Activated naive CD8-positive, alpha-beta T cell treated with anti-CD3 and anti-CD28 coated beads, Interleukin-2, amount 10 ng/mL, durations not matched to agents 7 days and 5 days (primary cell): ENCODE measurements at regions not wholly inside any gene's neighbourhood (a gene's known extent, or its start where the extent isn't known, plus 50 kb on each side); places are given as distances from the start of the nearest gene placed in this dataset.

Experiments
- ATAC-seq: fragments of 150-1000 bp; cut with Tn5 transposase; one replicate; pipeline ENCODE4 v1.10.0; 2021; ENCODE audit warnings: low read depth, moderate library complexity
- POLR2A ChIA-PET: fragments of 350-600 bp; sonication (Branson Sonifier 250); formaldehyde crosslinking; loops from one replicate; lab custom pipeline; 2021; ENCODE audit warnings: antibody characterized with exemption; lab: Charles Lee
- DNase-seq: peaks from one replicate; pipeline ENCODE4 v3.0.0; 2021
- H3K27ac Mint-ChIP-seq: one replicate; pipeline ENCODE4 v1.8.0; 2022; ENCODE audit warnings: mild to moderate bottlenecking, mixed read lengths
- H3K27me3 Mint-ChIP-seq: one replicate; pipeline ENCODE4 v1.8.0; 2022; ENCODE audit warnings: mild to moderate bottlenecking, moderate library complexity, mixed read lengths
- H3K36me3 Mint-ChIP-seq: one replicate; pipeline ENCODE4 v1.8.0; 2021; ENCODE audit warnings: mild to moderate bottlenecking, mixed read lengths
- H3K4me1 Mint-ChIP-seq: one replicate; pipeline ENCODE4 v1.8.0; 2021; ENCODE audit warnings: mixed read lengths
- H3K4me3 Mint-ChIP-seq: one replicate; pipeline ENCODE4 v1.8.0; 2022; ENCODE audit warnings: mild to moderate bottlenecking, moderate library complexity, mixed read lengths
- H3K9me3 Mint-ChIP-seq: one replicate; pipeline ENCODE4 v1.8.0; 2021; ENCODE audit warnings: mixed read lengths

DNA sequence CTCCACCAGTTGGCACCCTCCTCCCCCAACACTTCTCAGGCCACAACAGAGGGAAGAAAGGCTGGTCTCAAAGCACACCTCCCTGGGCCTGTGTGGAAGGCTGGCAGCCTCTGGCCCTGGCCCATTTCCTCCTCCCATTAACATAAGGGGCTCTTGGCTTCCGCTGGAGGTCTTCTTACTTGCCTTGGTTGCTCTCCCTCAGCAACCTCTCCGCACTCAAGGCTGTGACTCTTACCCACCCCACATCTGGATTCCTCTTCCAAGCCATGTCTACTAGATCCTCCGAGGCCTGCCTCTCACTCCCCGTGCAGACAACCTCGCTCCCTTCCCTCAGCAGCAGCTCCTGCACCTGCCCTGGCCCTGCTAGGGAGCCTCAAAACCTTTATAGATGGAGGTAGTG, 76.7 kb upstream of the PRNP start:
- Mint-ChIP-seq H3K27me3 (peaks cover 13% of the 10 kb centered on the region), H3K4me1 (peaks cover 7% of the 10 kb centered on the region), H3K36me3 (no peaks in the 10 kb centered on the region), H3K4me3 (no peak overlapping the region), H3K27ac (no peak overlapping the region), H3K9me3 (no peaks in the 10 kb centered on the region)
- no peak for DNase-seq
- POLR2A ChIA-PET: no interaction called here
- no peak for ATAC-seq

DNA sequence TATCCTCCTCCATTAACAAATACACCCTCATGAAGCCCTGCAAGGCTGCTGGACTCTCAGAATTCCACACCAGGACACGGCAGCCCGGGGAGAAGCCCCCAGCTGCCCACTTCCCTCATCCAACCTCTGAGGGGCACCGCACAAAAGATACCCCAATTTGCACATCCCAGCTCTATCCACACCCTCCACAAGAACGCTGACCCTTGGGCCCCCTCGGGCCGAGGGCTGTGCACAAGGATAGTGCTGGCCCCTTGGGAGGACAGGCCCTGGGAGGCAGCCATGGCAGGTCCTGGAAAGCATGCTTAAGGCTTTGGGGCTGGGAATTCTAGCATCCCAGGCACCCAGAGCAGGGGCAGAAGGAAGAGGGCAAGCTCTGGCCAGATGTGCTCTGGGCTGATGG, 77.4 kb upstream of the PRNP start:
- Mint-ChIP-seq H3K4me1 (peaks cover 3% of the 10 kb centered on the region), H3K36me3 (no peaks in the 10 kb centered on the region)
- no peak for ATAC-seq

DNA sequence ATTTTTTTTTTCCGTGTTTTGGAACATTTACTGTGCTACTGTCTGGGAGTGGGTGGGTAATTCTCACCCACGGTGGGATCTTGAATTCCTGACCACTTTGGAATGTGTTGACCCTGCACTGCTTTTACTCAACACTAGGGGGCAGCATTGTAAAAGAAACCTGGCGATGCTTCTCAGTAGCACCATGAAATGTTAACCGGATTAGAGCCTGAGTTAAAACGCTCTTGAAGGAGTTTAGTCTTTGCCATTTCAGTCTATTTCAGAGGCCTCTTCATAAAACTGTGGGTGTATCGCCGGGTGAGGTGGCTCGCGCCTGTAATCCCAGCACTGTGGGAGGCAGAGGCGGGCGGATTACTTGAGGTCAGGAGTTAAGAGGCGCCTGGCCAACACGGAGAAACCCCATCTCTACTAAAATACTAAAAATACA, 79.0 kb upstream of the PRNP start:
- DNase-seq (no peak), ATAC-seq (peak; percentile 61)
- Mint-ChIP-seq H3K4me3 (no peak overlapping the region), H3K27ac (no peak overlapping the region), H3K9me3 (no peaks in the 10 kb centered on the region), H3K27me3 (peaks cover 11% of the 10 kb centered on the region), H3K4me1 (peaks cover 3% of the 10 kb centered on the region), H3K36me3 (no peaks in the 10 kb centered on the region)
- POLR2A ChIA-PET: no interaction called here

More for the DNA sequence above, 77.4 kb upstream of the PRNP start:
- Mint-ChIP-seq H3K4me3 (no peak overlapping the region), H3K27ac (no peak overlapping the region), H3K9me3 (no peaks in the 10 kb centered on the region), H3K27me3 (peaks cover 13% of the 10 kb centered on the region)
- no peak for DNase-seq
- POLR2A ChIA-PET: no interaction called here

GRCh38 chr20:4606051-4606450, 80.2 kb upstream of the PRNP start:
- Mint-ChIP-seq H3K27me3 (peaks cover 14% of the 10 kb centered on the region), H3K36me3 (no peaks in the 10 kb centered on the region), H3K9me3 (no peaks in the 10 kb centered on the region), H3K27ac (no peak overlapping the region), H3K4me3 (no peak overlapping the region), H3K4me1 (peaks cover 3% of the 10 kb centered on the region)
- POLR2A ChIA-PET: interaction anchor here (0.8 kb wide), 1 partner anchor 120 kb away, joined by 3 read pairs; no protein-coding TSS in a partner anchor
- DNase-seq (no peak), ATAC-seq (no peak)

GRCh38 chr20:4605166-4605565, 81.1 kb upstream of the PRNP start:
- no peak overlapping the region for H3K27ac Mint-ChIP-seq
- no peaks in the 10 kb centered on the region for H3K36me3 Mint-ChIP-seq
- POLR2A ChIA-PET: no interaction called here
- H3K27me3 Mint-ChIP-seq: peaks cover 14% of the 10 kb centered on the region
- peaks cover 3% of the 10 kb centered on the region for H3K4me1 Mint-ChIP-seq
- H3K4me3 Mint-ChIP-seq: no peak overlapping the region
- DNase-seq: no peak
- no peaks in the 10 kb centered on the region for H3K9me3 Mint-ChIP-seq
- no peak for ATAC-seq

- Mint-ChIP-seq H3K27me3 (peaks cover 15% of the 10 kb centered on the region), H3K4me1 (peaks cover 1% of the 10 kb centered on the region), H3K9me3 (no peaks in the 10 kb centered on the region), H3K36me3 (no peaks in the 10 kb centered on the region), H3K27ac (no peak overlapping the region), H3K4me3 (no peak overlapping the region)
- POLR2A ChIA-PET: no interaction called here
- DNase-seq (no peak), ATAC-seq (no peak)
These were observed 81.7 kb upstream of the PRNP start for GRCh38 chr20:4604580-4604979.

GRCh38 chr20:4603724-4604123, 82.5 kb upstream of the PRNP start:
- no peak for DNase-seq
- POLR2A ChIA-PET: no interaction called here
- Mint-ChIP-seq H3K27ac (no peak overlapping the region), H3K4me1 (peaks cover 1% of the 10 kb centered on the region), H3K36me3 (no peaks in the 10 kb centered on the region), H3K27me3 (peaks cover 16% of the 10 kb centered on the region), H3K9me3 (no peaks in the 10 kb centered on the region), H3K4me3 (no peak overlapping the region)
- no peak for ATAC-seq

DNA sequence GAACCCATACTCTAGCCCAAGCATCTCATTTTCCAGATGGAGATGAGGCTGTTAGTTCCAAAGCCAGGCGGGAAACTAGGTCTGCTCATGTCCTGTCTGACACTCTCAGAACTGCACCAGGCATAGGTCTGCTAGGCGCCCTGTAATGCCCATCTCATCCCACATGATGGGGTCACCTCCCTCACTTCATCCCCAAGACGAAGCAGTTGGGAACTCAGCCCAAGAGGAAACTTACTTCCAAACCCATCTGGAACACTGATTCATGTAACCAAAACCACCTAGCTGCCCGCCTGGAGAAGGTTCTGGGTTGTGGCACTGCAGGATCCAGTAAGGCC, 84.0 kb upstream of the PRNP start:
- Mint-ChIP-seq H3K4me1 (peaks cover 1% of the 10 kb centered on the region), H3K27ac (no peak overlapping the region), H3K4me3 (no peak overlapping the region), H3K27me3 (peaks cover 23% of the 10 kb centered on the region), H3K36me3 (no peaks in the 10 kb centered on the region), H3K9me3 (no peaks in the 10 kb centered on the region)
- DNase-seq: no peak
- no peak for ATAC-seq
- POLR2A ChIA-PET: no interaction called here

DNA sequence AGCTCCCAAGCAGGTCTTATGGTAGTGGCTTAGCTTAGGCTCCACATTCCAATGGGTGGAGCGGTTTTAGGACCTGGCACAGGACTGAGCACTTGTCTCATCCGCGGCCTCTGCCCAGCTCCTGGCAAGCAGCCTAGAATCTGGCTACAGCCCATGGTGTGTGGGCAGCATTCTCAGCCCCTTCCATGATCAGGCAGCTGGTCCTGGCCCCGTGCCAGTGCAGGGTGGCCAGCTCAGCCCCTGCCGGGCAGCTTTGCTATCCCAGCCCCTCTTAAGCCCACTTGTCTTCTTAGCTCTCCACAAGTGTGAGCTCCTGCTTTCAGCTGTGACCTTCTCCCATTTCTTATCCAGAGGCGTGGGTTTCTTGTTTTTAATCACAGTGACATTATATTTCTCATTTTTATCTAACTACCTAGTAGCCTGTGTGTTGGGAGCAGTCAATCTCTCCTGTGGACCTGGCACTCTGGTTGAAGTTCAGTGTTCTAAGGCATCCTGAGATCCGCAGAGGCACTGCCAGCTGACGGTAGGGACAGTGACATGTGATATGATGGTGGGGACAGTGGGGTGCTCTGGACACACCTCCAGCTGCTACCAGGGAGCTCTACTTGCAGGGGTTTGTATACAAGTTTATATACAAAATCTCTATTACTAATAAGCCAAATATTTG, 84.5 kb upstream of the PRNP start:
- Mint-ChIP-seq H3K27ac (no peak overlapping the region), H3K4me3 (no peak overlapping the region), H3K4me1 (no peaks in the 10 kb centered on the region), H3K27me3 (peaks cover 24% of the 10 kb centered on the region), H3K36me3 (no peaks in the 10 kb centered on the region), H3K9me3 (no peaks in the 10 kb centered on the region)
- ATAC-seq (no peak), DNase-seq (no peak)
- POLR2A ChIA-PET: no interaction called here

DNA sequence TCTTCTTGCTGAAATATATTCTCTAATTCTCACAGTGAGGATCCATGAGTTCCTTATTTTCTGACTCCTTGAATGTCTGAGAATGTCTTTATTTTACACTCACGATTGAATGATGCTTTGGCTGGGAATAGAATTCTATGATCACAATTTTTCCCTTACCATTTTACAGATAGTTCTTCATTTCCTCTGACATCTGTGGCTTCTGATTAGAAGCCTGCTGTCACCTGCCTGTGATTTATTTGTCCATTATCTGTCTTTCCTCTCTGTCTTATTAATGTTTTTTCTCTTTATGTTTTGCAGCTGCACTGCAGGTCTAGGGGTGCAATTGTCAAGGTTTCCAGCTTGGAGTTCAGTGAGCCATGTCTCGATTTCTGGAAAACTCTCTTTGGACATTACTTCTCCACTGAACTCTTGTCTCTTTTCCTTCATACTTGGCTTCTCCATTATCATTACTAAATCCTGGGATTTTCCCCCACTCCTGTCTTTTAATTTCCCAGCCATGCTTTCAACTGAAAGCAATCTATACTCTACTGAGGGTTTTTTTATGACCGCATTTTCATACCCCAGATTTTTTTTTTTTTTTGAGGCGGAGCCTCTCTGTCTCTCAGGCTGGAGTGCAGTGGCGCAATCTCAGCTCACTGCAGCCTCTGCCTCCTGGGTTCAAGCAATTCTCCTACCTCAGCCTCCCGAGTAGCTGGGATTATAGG, 85.8 kb upstream of the PRNP start:
- POLR2A ChIA-PET: no interaction called here
- no peaks in the 10 kb centered on the region for H3K4me1 Mint-ChIP-seq

GRCh38 chr20:4597215-4597614, 89.0 kb upstream of the PRNP start:
- Mint-ChIP-seq H3K9me3 (no peaks in the 10 kb centered on the region), H3K4me1 (peaks cover 3% of the 10 kb centered on the region), H3K4me3 (no peak overlapping the region), H3K27ac (no peak overlapping the region), H3K36me3 (no peaks in the 10 kb centered on the region), H3K27me3 (peaks cover 31% of the 10 kb centered on the region)
- ATAC-seq: no peak
- no peak for DNase-seq
- POLR2A ChIA-PET: no interaction called here

More for the DNA sequence above, 85.8 kb upstream of the PRNP start:
- no peak overlapping the region for H3K27ac Mint-ChIP-seq
- H3K27me3 Mint-ChIP-seq: peaks cover 28% of the 10 kb centered on the region
- DNase-seq: no peak
- H3K36me3 Mint-ChIP-seq: no peaks in the 10 kb centered on the region
- H3K9me3 Mint-ChIP-seq: no peaks in the 10 kb centered on the region
- H3K4me3 Mint-ChIP-seq: no peak overlapping the region
- no peak for ATAC-seq

GRCh38 chr20:4593149-4593525, 93.1 kb upstream of the PRNP start:
- no peak overlapping the region for H3K27ac Mint-ChIP-seq
- no peaks in the 10 kb centered on the region for H3K9me3 Mint-ChIP-seq
- H3K4me3 Mint-ChIP-seq: peak overlapping the region; percentile 60
- H3K36me3 Mint-ChIP-seq: no peaks in the 10 kb centered on the region
- POLR2A ChIA-PET: no interaction called here
- H3K27me3 Mint-ChIP-seq: peaks cover 31% of the 10 kb centered on the region
- peaks cover 3% of the 10 kb centered on the region for H3K4me1 Mint-ChIP-seq
- no peak for ATAC-seq
- no peak for DNase-seq

DNA sequence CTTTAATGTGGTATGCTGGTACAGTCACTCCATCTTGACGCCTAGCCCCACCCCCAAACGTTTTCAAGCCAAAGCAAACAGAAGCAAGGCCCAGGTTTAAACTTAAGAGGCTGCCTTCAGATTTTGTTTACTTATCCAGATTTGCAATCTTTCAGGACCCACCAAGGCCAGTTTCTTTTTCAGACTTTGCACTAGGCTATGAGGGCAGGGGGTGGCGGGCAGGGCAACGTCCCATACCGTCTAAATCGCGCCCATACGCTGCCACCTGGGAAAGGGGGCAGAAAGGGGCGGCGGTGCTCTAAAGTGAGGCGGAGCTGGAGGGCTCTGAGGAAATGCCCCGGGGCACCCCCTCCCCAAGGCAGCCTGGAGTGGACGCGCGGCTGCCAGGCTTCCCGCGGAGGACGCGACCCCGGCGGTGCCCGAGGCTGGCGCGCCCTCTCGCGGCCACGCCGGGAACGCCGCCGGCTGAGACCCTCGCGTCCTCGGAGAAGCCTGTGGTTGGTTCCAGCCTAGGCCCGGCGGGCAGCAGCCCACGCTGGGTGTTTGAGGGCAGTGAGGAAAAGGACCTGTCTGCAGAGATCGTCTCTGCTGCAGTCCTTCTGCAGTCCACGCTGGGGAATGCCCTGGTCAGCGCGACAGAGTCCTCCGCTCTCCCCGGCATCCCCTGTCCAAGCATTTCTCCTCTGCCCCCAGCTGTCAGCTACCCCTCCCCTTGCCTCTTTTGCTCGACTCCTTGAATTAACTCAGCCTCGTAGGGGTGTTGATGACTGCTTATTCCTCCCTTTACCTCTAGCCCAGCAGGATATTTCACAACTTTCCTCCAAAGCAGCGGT, 93.7 kb upstream of the PRNP start:
- Mint-ChIP-seq H3K9me3 (no peaks in the 10 kb centered on the region), H3K4me1 (peaks cover 3% of the 10 kb centered on the region), H3K27me3 (peaks cover 31% of the 10 kb centered on the region), H3K27ac (no peak overlapping the region), H3K4me3 (peak overlapping the region; percentile 60), H3K36me3 (no peaks in the 10 kb centered on the region)
- DNase-seq (peak; percentile 84), ATAC-seq (peak; percentile 79)
- POLR2A ChIA-PET: no interaction called here

- Mint-ChIP-seq H3K4me3 (peak overlapping the region; percentile 52), H3K4me1 (peaks cover 3% of the 10 kb centered on the region), H3K27ac (no peak overlapping the region), H3K27me3 (peaks cover 26% of the 10 kb centered on the region), H3K9me3 (no peaks in the 10 kb centered on the region), H3K36me3 (no peaks in the 10 kb centered on the region)
- ATAC-seq (no peak), DNase-seq (no peak)
- POLR2A ChIA-PET: no interaction called here
These were observed 94.3 kb upstream of the PRNP start for GRCh38 chr20:4591975-4592315.
